ENCODE measurements at regions not wholly inside any gene's neighbourhood (a gene's known extent, or its start where the extent isn't known, plus 50 kb on each side); places are given as distances from the start of the nearest gene placed in this dataset.

- no peak for ATAC-seq
Measured at GRCh38 chr2:8196316-8196715, 485.5 kb upstream of the ID2 start.

GRCh38 chr2:8197101-8197500, 484.8 kb upstream of the ID2 start:
- no peak for ATAC-seq
- DNase-seq (ENCODE audit: low spot score) = no peak

More at GRCh38 chr2:8196316-8196715, 485.5 kb upstream of the ID2 start:
- DNase-seq (ENCODE audit: low spot score) = no peak

GRCh38 chr2:8197825-8198224, 484.0 kb upstream of the ID2 start:
- ATAC-seq = no peak

GRCh38 chr2:8198766-8199382, 483.0 kb upstream of the ID2 start:
- DNase-seq (ENCODE audit: low spot score) (no peak), ATAC-seq (no peak)

More at GRCh38 chr2:8197825-8198224, 484.0 kb upstream of the ID2 start:
- DNase-seq (ENCODE audit: low spot score) = no peak

- ATAC-seq = no peak
- no peak for DNase-seq (ENCODE audit: low spot score)
Measured at GRCh38 chr2:8202132-8202531, 479.7 kb upstream of the ID2 start.

GRCh38 chr2:8203364-8203763, 478.5 kb upstream of the ID2 start:
- DNase-seq (ENCODE audit: low spot score) = no peak
- ATAC-seq = no peak

GRCh38 chr2:8204711-8205110, 477.1 kb upstream of the ID2 start:
- ATAC-seq = no peak

GRCh38 chr2:8209494-8209893, 472.4 kb upstream of the ID2 start:
- DNase-seq (ENCODE audit: low spot score) (no peak), ATAC-seq (no peak)

More at GRCh38 chr2:8204711-8205110, 477.1 kb upstream of the ID2 start:
- no peak for DNase-seq (ENCODE audit: low spot score)

GRCh38 chr2:8211384-8211783, 470.5 kb upstream of the ID2 start:
- DNase-seq (ENCODE audit: low spot score) = no peak
- no peak for ATAC-seq

GRCh38 chr2:8212239-8212638, 469.6 kb upstream of the ID2 start:
- ATAC-seq = no peak
- DNase-seq (ENCODE audit: low spot score) = no peak

- ATAC-seq = no peak
- no peak for DNase-seq (ENCODE audit: low spot score)
Measured at GRCh38 chr2:8214036-8214615, 467.7 kb upstream of the ID2 start.

GRCh38 chr2:8215159-8215863, 466.5 kb upstream of the ID2 start:
- peak; percentile 9 for ATAC-seq

GRCh38 chr2:8215982-8216381, 465.9 kb upstream of the ID2 start:
- ATAC-seq (peak; percentile 82), DNase-seq (ENCODE audit: low spot score) (no peak)

More at GRCh38 chr2:8215159-8215863, 466.5 kb upstream of the ID2 start:
- no peak for DNase-seq (ENCODE audit: low spot score)

GRCh38 chr2:8216397-8216796, 465.5 kb upstream of the ID2 start:
- DNase-seq (ENCODE audit: low spot score) (no peak), ATAC-seq (peak; percentile 68)

- no peak for ATAC-seq
Measured at GRCh38 chr2:8217468-8218030, 464.3 kb upstream of the ID2 start.

GRCh38 chr2:8219096-8219495, 462.8 kb upstream of the ID2 start:
- DNase-seq (ENCODE audit: low spot score) (no peak), ATAC-seq (no peak)

More at GRCh38 chr2:8217468-8218030, 464.3 kb upstream of the ID2 start:
- DNase-seq (ENCODE audit: low spot score) = no peak

GRCh38 chr2:8219631-8220355, 462.1 kb upstream of the ID2 start:
- no peak for DNase-seq (ENCODE audit: low spot score)
- ATAC-seq = no peak

GRCh38 chr2:8222979-8223694, 458.7 kb upstream of the ID2 start:
- ATAC-seq (no peak), DNase-seq (ENCODE audit: low spot score) (no peak)

GRCh38 chr2:8223695-8224346, 458.0 kb upstream of the ID2 start:
- no peak for DNase-seq (ENCODE audit: low spot score)
- ATAC-seq = no peak
